NB4 (cell line): ENCODE measurements at regions not wholly inside any gene's neighbourhood (a gene's known extent, or its start where the extent isn't known, plus 50 kb on each side); places are given as distances from the start of the nearest gene placed in this dataset.

Experiments used
- CTCF ChIP-seq: IDR thresholded peaks from one replicate; pipeline ENCODE4 v1.5.1; 2012; ENCODE audit warnings: low read depth, low read length
- POLR2A ChIP-seq: IDR thresholded peaks from 2 replicates; pipeline ENCODE4 v1.6.1; 2011; ENCODE audit warnings: mild to moderate bottlenecking; ENCODE audit not compliant: insufficient read length; ENCODE audit errors: extremely low read depth

- TF ChIP-seq CTCF, result no peak
- TF ChIP-seq POLR2A, result no peak
Observed at GRCh38 chr10:89852872-89853271, 151.5 kb downstream of the KIF20B start.
